Islet of Langerhans (tissue), 1 donor: ENCODE measurements at regions not wholly inside any gene's neighbourhood (a gene's known extent, or its start where the extent isn't known, plus 50 kb on each side); places are given as distances from the start of the nearest gene placed in this dataset.

Source experiments
- FAIRE-seq: peaks from one replicate; lab custom pipeline; 2011; peaks lifted over from hg19 to GRCh38; lab: Jason Lieb, UNC

GRCh38 chrY:10200065-10200464 lies 672.4 kb downstream of the TSPY10 start:
- FAIRE-seq: peak; percentile 100
